IMR-90 (cell line): ENCODE measurements at regions not wholly inside any gene's neighbourhood (a gene's known extent, or its start where the extent isn't known, plus 50 kb on each side); places are given as distances from the start of the nearest gene placed in this dataset.

Source experiments
- ATAC-seq: fragments of 200-7000 bp; cut with Tn5 transposase; 2 replicates; pipeline ENCODE4 v1.9.1; 2020; ENCODE audit warnings: low read depth, mild to moderate bottlenecking, moderate library complexity
- BruUV-seq: library from RNA; stranded (reverse); fragments of 400-500 nt; replicated peaks from 2 replicates; lab custom pipeline; 2021; lab: Mats Ljungman, UMichigan
- CTCF ChIA-PET: fragments of 300-600 bp; formaldehyde crosslinking; extraction: SDS; loops from one replicate; lab custom pipeline; 2021; ENCODE audit warnings: antibody characterized with exemption; lab: Yijun Ruan, JAX
- POLR2A ChIA-PET: fragments of 300-600 bp; sonication (Branson Sonifier 250); formaldehyde crosslinking; loops from one replicate; lab custom pipeline; 2022; ENCODE audit warnings: antibody characterized with exemption; ENCODE audit not compliant: unreplicated experiment; lab: Charles Lee
- DNase-seq: peaks from one replicate; pipeline ENCODE4 v3.0.0; 2013
- H2AFZ ChIP-seq: replicated peaks from 2 replicates; pipeline ENCODE3; 2013; ENCODE audit warnings: low read length, mild to moderate bottlenecking; ENCODE audit not compliant: poor library complexity
- H2AK5ac ChIP-seq: 2 replicates; pipeline ENCODE4 v1.6.1; 2013; ENCODE audit warnings: low read depth, low read length, inconsistent platforms
- H2AK9ac ChIP-seq: replicated peaks from 2 replicates; pipeline ENCODE3; 2013; ENCODE audit warnings: mild to moderate bottlenecking, low read depth, low read length, moderate library complexity; ENCODE audit not compliant: poor library complexity
- H2BK120ac ChIP-seq: 2 replicates; pipeline ENCODE4 v1.6.1; 2013; ENCODE audit warnings: low read depth, low read length, inconsistent platforms
- H2BK15ac ChIP-seq: 3 replicates; pipeline ENCODE4 v1.6.1; 2013; ENCODE audit warnings: low read depth, low read length, inconsistent platforms
- H2BK20ac ChIP-seq: 2 replicates; pipeline ENCODE4 v1.6.1; 2013; ENCODE audit warnings: low read depth, mild to moderate bottlenecking, inconsistent platforms, low read length, moderate library complexity
- H2BK5ac ChIP-seq: 2 replicates; pipeline ENCODE4 v1.6.1; 2013; ENCODE audit warnings: mild to moderate bottlenecking, low read depth, low read length, inconsistent platforms; ENCODE audit not compliant: poor library complexity, severe bottlenecking
- H3K14ac ChIP-seq: replicated peaks from 2 replicates; pipeline ENCODE4 v1.6.1; 2013; ENCODE audit warnings: low read depth, low read length, inconsistent platforms
- H3K18ac ChIP-seq: 2 replicates; pipeline ENCODE4 v1.6.1; 2013; ENCODE audit warnings: low read depth, low read length, control low read depth
- H3K23ac ChIP-seq: 2 replicates; pipeline ENCODE4 v1.6.1; 2013; ENCODE audit warnings: low read depth, low read length, inconsistent platforms
- H3K27ac ChIP-seq: 2 replicates; pipeline ENCODE4 v1.5.1; 2013; ENCODE audit warnings: mild to moderate bottlenecking, control low read depth, low read length; ENCODE audit not compliant: insufficient read depth
- H3K27me3 ChIP-seq: 2 replicates; pipeline ENCODE4 v1.6.1; 2013; ENCODE audit warnings: low read length; ENCODE audit not compliant: control insufficient read depth, insufficient read depth
- H3K36me3 ChIP-seq: 2 replicates; pipeline ENCODE4 v1.6.1; 2013; ENCODE audit warnings: low read length, mixed read lengths; ENCODE audit not compliant: control insufficient read depth, insufficient read depth
- H3K4ac ChIP-seq: 2 replicates; pipeline ENCODE4 v1.6.1; 2013; ENCODE audit warnings: low read depth, low read length, inconsistent platforms
- H3K4me1 ChIP-seq: 2 replicates; pipeline ENCODE4 v1.6.1; 2013; ENCODE audit warnings: low read length, mixed read lengths; ENCODE audit not compliant: control insufficient read depth, insufficient read depth
- H3K4me2 ChIP-seq: 2 replicates; pipeline ENCODE4 v1.6.1; 2013; ENCODE audit warnings: low read depth, mild to moderate bottlenecking, control low read depth, low read length, moderate library complexity
- H3K4me3 ChIP-seq: 2 replicates; pipeline ENCODE4 v1.5.1; 2013; ENCODE audit warnings: low read depth, mild to moderate bottlenecking, control low read depth, low read length, moderate library complexity; ENCODE audit not compliant: insufficient read depth
- H3K56ac ChIP-seq: 2 replicates; pipeline ENCODE4 v1.6.1; 2013; ENCODE audit warnings: low read length, inconsistent platforms; ENCODE audit not compliant: insufficient read depth; ENCODE audit errors: extremely low read depth
- H3K79me1 ChIP-seq, 2 experiments: 2 replicates each; pipeline ENCODE4 v1.6.1; 2013; ENCODE audit warnings: low read length in 2 of 2, inconsistent platforms in 1 of 2, low read depth in 1 of 2
- H3K9ac ChIP-seq: 2 replicates; pipeline ENCODE4 v1.6.1; 2013; ENCODE audit warnings: low read depth, low read length, control low read depth
- H3K9me1 ChIP-seq: 2 replicates; pipeline ENCODE4 v1.6.1; 2013; ENCODE audit warnings: low read length, inconsistent platforms; ENCODE audit not compliant: insufficient read depth
- H3K9me3 ChIP-seq: 2 replicates; pipeline ENCODE4 v1.6.1; 2013; ENCODE audit warnings: low read length; ENCODE audit not compliant: control insufficient read depth, insufficient read depth
- H4K20me1 ChIP-seq: 2 replicates; pipeline ENCODE4 v1.6.1; 2013; ENCODE audit warnings: low read length, inconsistent platforms; ENCODE audit not compliant: insufficient read depth
- H4K5ac ChIP-seq: 2 replicates; pipeline ENCODE4 v1.6.1; 2013; ENCODE audit warnings: mild to moderate bottlenecking, low read depth, low read length, control low read depth
- H4K8ac ChIP-seq, 2 experiments: 2 replicates each; pipeline ENCODE4 v1.6.1; 2013; ENCODE audit warnings: low read depth in 2 of 2, low read length in 2 of 2, control low read depth in 1 of 2, inconsistent platforms in 1 of 2
- H4K91ac ChIP-seq: 2 replicates; pipeline ENCODE4 v1.6.1; 2013; ENCODE audit warnings: low read depth, low read length, inconsistent platforms; ENCODE audit not compliant: insufficient read depth
- BHLHE40 ChIP-seq: fragments of 150-350 bp; IDR thresholded peaks from 2 replicates; pipeline ENCODE4 v1.6.1; 2016; ENCODE audit warnings: mild to moderate bottlenecking, low read depth, low read length
- CEBPB ChIP-seq: IDR thresholded peaks from 2 replicates; pipeline ENCODE4 v1.6.1; 2012; ENCODE audit warnings: low read depth, low read length, improper control_type of control experiment
- FOS ChIP-seq: fragments of 150-350 bp; IDR thresholded peaks from 2 replicates; pipeline ENCODE4 v1.6.1; 2016; ENCODE audit warnings: low read depth, low read length
- MAFK ChIP-seq: IDR thresholded peaks from 2 replicates; pipeline ENCODE4 v1.6.1; 2012; ENCODE audit warnings: low read depth, low read length, improper control_type of control experiment
- MXI1 ChIP-seq: IDR thresholded peaks from 2 replicates; pipeline ENCODE4 v1.6.1; 2012; ENCODE audit warnings: low read depth, mild to moderate bottlenecking, low read length, moderate library complexity, borderline replicate concordance
- NFE2L2 ChIP-seq: fragments of 150-350 bp; IDR thresholded peaks from 2 replicates; pipeline ENCODE4 v1.6.1; 2016; ENCODE audit warnings: low read depth, mild to moderate bottlenecking, low read length
- POLR2A ChIP-seq: IDR thresholded peaks from 2 replicates; pipeline ENCODE4 v1.6.1; 2012; ENCODE audit warnings: mild to moderate bottlenecking, low read depth, low read length
- RAD21 ChIP-seq: IDR thresholded peaks from 2 replicates; pipeline ENCODE4 v1.6.1; 2012; ENCODE audit warnings: low read length, improper control_type of control experiment
- RCOR1 ChIP-seq: IDR thresholded peaks from 2 replicates; pipeline ENCODE4 v1.6.1; 2012; ENCODE audit warnings: mild to moderate bottlenecking, low read length, improper control_type of control experiment; ENCODE audit not compliant: insufficient replicate concordance
- RFX5 ChIP-seq: IDR thresholded peaks from 2 replicates; pipeline ENCODE4 v1.8.0; 2012; ENCODE audit warnings: low read depth, mild to moderate bottlenecking, low read length, moderate library complexity
- SMC3 ChIP-seq: fragments of 150-350 bp; IDR thresholded peaks from 2 replicates; pipeline ENCODE4 v1.6.1; 2016; ENCODE audit warnings: low read depth, mild to moderate bottlenecking, antibody characterized with exemption, low read length, moderate library complexity
- WGBS, 2 experiments: methylation state at CpG; one replicate each; pipeline versions ENCODE4 v1.1.5 to v1.1.7; 2013; ENCODE audit warnings: missing lambda C conversion rate in 2 of 2; ENCODE audit not compliant: insufficient read length in 1 of 2; ENCODE audit errors: extremely low coverage in 2 of 2; 5-methylcytosine and 5-hydroxymethylcytosine counted together
- dilution Hi-C: fragments of 300-500 bp; cut with HindIII; formaldehyde crosslinking; loops from one replicate; pipeline ENCODE4 v1.14.3; 2018; ENCODE audit warnings: low sequenced_read_pairs; ENCODE audit not compliant: unreplicated experiment
- in situ Hi-C: fragments of 300-500 bp; cut with MboI; formaldehyde crosslinking; loops from 3 replicates; pipeline ENCODE4 v1.14.3; 2019; ENCODE audit warnings: low sequenced_read_pairs, inconsistent platforms, mixed read lengths
- intact Hi-C: fragments of 100-400 bp; cut with micrococcal nuclease; formaldehyde crosslinking; loops from 2 replicates; pipeline ENCODE4 v1.10.0; 2022
- TF ChIP-seq, protein P1 (sequence below): fragments of 150-350 bp; IDR thresholded peaks from 2 replicates; pipeline ENCODE4 v1.6.1; 2016; ENCODE audit warnings: low read depth, mild to moderate bottlenecking, low read length, moderate library complexity, borderline replicate concordance
- TF ChIP-seq, protein P2 (sequence below): conservative IDR thresholded peaks from 2 replicates; pipeline ENCODE4 v1.5.1; 2012; ENCODE audit warnings: mild to moderate bottlenecking, low read depth, low read length, improper control_type of control experiment

DNA sequence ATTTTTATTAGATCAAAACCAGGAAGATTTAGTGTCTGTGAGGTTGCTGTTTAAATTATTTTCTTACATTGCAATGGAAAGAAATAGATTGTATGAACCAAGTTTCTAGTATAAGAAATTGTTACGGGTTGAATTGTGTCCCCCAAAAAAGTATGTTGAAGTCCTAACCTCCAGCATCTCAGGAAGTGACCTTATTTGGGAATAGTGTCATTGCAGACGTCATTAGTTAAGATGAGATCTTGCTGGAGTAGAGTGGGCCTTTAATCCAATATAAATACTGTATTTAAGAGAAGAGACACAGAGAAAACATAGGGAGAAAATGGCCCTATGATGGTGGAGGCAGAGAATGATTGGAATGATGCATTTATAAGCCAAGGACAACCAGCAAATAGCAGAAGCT lies 188.7 kb upstream of the SAMSN1 start:
- no peak overlapping the region for H3K18ac ChIP-seq
- H3K27ac ChIP-seq = no peak overlapping the region
- no peak overlapping the region for H2BK15ac ChIP-seq
- no peak overlapping the region for H2BK120ac ChIP-seq
- H3K79me1 ChIP-seq = no peaks in the 10 kb centered on the region
- no peak overlapping the region for H3K4me2 ChIP-seq
- no peak overlapping the region for H4K5ac ChIP-seq
- H3K23ac ChIP-seq = no peak overlapping the region
- H2AK9ac ChIP-seq = no peak overlapping the region
- H3K9me3 ChIP-seq = no peaks in the 10 kb centered on the region
- no TSS peak for BruUV-seq
- no peak overlapping the region for H3K14ac ChIP-seq
- no peak overlapping the region for H3K56ac ChIP-seq
- H3K27me3 ChIP-seq = no peaks in the 10 kb centered on the region
- H3K4me3 ChIP-seq = no peak overlapping the region
- H2AK5ac ChIP-seq = no peak overlapping the region
- dilution Hi-C loops = no loop called here
- no peak overlapping the region for H4K8ac ChIP-seq
- no peak overlapping the region for H2BK5ac ChIP-seq
- DNase-seq (no peak), ATAC-seq (no peak)
- POLR2A ChIA-PET = no interaction called here
- TF ChIP-seq FOS = no peak
- TF ChIP-seq SMC3 = no peak
- no peak for TF ChIP-seq CEBPB
- TF ChIP-seq, protein P1, sequence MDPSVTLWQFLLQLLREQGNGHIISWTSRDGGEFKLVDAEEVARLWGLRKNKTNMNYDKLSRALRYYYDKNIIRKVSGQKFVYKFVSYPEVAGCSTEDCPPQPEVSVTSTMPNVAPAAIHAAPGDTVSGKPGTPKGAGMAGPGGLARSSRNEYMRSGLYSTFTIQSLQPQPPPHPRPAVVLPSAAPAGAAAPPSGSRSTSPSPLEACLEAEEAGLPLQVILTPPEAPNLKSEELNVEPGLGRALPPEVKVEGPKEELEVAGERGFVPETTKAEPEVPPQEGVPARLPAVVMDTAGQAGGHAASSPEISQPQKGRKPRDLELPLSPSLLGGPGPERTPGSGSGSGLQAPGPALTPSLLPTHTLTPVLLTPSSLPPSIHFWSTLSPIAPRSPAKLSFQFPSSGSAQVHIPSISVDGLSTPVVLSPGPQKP = no peak
- TF ChIP-seq BHLHE40 = no peak
- TF ChIP-seq MXI1 = no peak
- no peak for TF ChIP-seq NFE2L2
- no peak for TF ChIP-seq POLR2A
- TF ChIP-seq, protein P2, sequence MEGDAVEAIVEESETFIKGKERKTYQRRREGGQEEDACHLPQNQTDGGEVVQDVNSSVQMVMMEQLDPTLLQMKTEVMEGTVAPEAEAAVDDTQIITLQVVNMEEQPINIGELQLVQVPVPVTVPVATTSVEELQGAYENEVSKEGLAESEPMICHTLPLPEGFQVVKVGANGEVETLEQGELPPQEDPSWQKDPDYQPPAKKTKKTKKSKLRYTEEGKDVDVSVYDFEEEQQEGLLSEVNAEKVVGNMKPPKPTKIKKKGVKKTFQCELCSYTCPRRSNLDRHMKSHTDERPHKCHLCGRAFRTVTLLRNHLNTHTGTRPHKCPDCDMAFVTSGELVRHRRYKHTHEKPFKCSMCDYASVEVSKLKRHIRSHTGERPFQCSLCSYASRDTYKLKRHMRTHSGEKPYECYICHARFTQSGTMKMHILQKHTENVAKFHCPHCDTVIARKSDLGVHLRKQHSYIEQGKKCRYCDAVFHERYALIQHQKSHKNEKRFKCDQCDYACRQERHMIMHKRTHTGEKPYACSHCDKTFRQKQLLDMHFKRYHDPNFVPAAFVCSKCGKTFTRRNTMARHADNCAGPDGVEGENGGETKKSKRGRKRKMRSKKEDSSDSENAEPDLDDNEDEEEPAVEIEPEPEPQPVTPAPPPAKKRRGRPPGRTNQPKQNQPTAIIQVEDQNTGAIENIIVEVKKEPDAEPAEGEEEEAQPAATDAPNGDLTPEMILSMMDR = no peak
- no peak for TF ChIP-seq RFX5
- no peak for TF ChIP-seq RCOR1
- no peak for TF ChIP-seq RAD21
- TF ChIP-seq MAFK = no peak
- no peaks in the 10 kb centered on the region for H4K20me1 ChIP-seq
- no CpG with 5 or more reads among the region's 2 CpGs for WGBS, 2 experiments
- H3K4ac ChIP-seq = no peak overlapping the region
- in situ Hi-C loops = no loop called here
- H3K9me1 ChIP-seq = no peaks in the 10 kb centered on the region
- no peak overlapping the region for H2BK20ac ChIP-seq
- no peak overlapping the region for H4K91ac ChIP-seq
- H3K9ac ChIP-seq = no peak overlapping the region
- CTCF ChIA-PET = no interaction called here
- H3K36me3 ChIP-seq = no peaks in the 10 kb centered on the region
- H3K4me1 ChIP-seq = no peaks in the 10 kb centered on the region
- intact Hi-C loops = no loop called here
- no peak overlapping the region for H2AFZ ChIP-seq
